Right atrium auricular region (tissue), 2 donors: ENCODE measurements at regions not wholly inside any gene's neighbourhood (a gene's known extent, or its start where the extent isn't known, plus 50 kb on each side); places are given as distances from the start of the nearest gene placed in this dataset.

Source experiments
- DNase-seq: peaks from one replicate; pipeline ENCODE4 v3.0.0-alpha.2; 2019; ENCODE audit warnings: low spot score
- H3K27ac ChIP-seq, 2 donors: fragments of 200-600 bp; sonication (generic); 1 replicate in 1 of 2; 2 replicates in 1 of 2; pipeline ENCODE4 v1.5.1; 2016 to 2019
- H3K27me3 ChIP-seq, 2 donors: fragments of 200-600 bp; sonication (generic); one replicate each; pipeline versions ENCODE4 v1.5.1 to v1.6.0; 2017 to 2019
- H3K36me3 ChIP-seq: fragments of 200-600 bp; sonication (generic); one replicate; pipeline ENCODE4 v1.5.1; 2016
- H3K4me1 ChIP-seq, 2 donors: fragments of 200-600 bp; sonication (generic); one replicate each; pipeline versions ENCODE4 v1.5.1 to v1.6.0; 2017 to 2019
- H3K4me3 ChIP-seq, 2 donors: fragments of 200-600 bp; sonication (generic); 1 replicate in 1 of 2; 2 replicates in 1 of 2; pipeline ENCODE4 v1.5.1; 2017 to 2019; ENCODE audit warnings: mild to moderate bottlenecking in 1 of 2, moderate library complexity in 1 of 2
- H3K9me3 ChIP-seq, 2 donors: fragments of 200-600 bp; sonication (generic); one replicate each; pipeline ENCODE4 v1.5.1; 2019
- CTCF ChIP-seq, 2 donors: fragments of 200-600 bp; sonication (generic); IDR thresholded peaks; one replicate each; pipeline ENCODE4 v1.5.1; 2019; ENCODE audit warnings: antibody characterized with exemption in 2 of 2

DNA sequence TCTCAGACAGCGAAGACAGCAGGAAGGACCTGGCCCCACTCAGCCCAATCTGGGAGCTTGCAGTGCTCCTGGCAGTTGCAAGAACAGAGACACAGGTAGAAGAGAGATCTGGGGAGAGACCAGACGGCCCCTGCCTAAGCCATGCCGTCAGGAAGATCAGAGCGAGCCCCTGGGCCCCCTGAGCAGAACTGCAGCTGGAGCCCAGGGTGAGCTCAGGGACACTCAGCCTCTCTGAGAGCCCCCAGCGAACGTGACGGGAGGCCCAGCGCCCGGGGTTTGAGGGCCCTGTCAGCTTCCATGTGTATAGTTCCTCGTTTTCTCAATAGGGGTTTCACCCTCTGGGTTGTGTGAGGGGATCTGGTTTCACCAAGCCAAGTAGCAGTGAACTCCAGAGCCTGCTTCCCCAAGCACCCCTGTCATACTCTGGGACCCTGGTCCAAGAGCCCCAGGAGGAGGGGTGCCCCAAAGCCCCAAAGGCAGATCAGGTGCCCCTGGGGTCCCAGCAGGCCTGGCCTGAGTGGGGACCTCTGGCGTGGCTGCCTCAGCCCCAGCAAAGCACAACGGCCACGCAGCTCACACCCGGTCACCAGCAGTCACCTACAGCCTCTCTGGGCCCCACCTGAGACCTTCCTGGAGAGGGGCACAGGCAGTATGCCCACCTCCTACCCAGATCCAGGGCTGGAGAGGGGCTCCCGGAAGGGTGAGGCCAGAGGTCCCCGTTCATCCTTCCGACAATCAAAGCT lies 431.3 kb upstream of the MYT1L start:
- H3K27me3 ChIP-seq: no peaks in the 10 kb centered on the region
- no peak for TF ChIP-seq CTCF (IDR thresholded peaks at IDR 0.05)
- no peaks in the 10 kb centered on the region for H3K36me3 ChIP-seq
- no peak overlapping the region for H3K4me3 ChIP-seq
- no peak for DNase-seq
- H3K9me3 ChIP-seq: peaks cover 0 to 12% of the 10 kb centered on the region in 2 donors
- no peaks in the 10 kb centered on the region for H3K4me1 ChIP-seq
- H3K27ac ChIP-seq: no peak overlapping the region

GRCh38 chr2:2758793-2759367 lies 427.8 kb upstream of the MYT1L start:
- Histone ChIP-seq H3K4me1 (no peaks in the 10 kb centered on the region), H3K36me3 (no peaks in the 10 kb centered on the region), H3K4me3 (no peak overlapping the region), H3K27ac (no peak overlapping the region), H3K27me3 (no peaks in the 10 kb centered on the region), H3K9me3 (peaks cover 0 to 12% of the 10 kb centered on the region in 2 donors)
- no peak for DNase-seq
- no peak for TF ChIP-seq CTCF (IDR thresholded peaks at IDR 0.05)

- Histone ChIP-seq H3K27ac (no peak overlapping the region), H3K4me3 (no peak overlapping the region), H3K4me1 (no peaks in the 10 kb centered on the region), H3K36me3 (no peaks in the 10 kb centered on the region), H3K27me3 (no peaks in the 10 kb centered on the region), H3K9me3 (peaks cover 0 to 12% of the 10 kb centered on the region in 2 donors)
- DNase-seq: no peak
- TF ChIP-seq CTCF (IDR thresholded peaks at IDR 0.05): no peak
These were observed 426.7 kb upstream of the MYT1L start for GRCh38 chr2:2757764-2758163.

DNA sequence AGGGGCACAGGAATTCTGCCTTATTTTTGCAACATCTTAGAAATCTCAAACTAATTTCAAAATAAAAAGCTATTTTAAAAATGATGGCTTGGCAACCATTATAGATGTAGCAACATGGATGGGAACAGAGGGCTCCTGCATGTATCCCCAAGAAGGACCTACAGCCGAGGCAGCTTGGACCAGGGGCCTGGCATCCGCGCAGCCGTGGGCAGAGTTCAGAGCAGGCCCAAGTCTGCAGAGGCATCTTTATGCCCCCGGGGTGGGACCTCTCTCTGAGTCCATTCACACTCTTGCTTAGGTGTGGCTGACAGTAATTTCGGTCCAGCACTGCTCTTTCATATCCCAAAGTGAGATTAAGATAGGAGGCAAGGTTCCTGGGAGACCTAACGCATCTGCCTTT lies 425.8 kb upstream of the MYT1L start:
- no peak for TF ChIP-seq CTCF (IDR thresholded peaks at IDR 0.05)

DNA sequence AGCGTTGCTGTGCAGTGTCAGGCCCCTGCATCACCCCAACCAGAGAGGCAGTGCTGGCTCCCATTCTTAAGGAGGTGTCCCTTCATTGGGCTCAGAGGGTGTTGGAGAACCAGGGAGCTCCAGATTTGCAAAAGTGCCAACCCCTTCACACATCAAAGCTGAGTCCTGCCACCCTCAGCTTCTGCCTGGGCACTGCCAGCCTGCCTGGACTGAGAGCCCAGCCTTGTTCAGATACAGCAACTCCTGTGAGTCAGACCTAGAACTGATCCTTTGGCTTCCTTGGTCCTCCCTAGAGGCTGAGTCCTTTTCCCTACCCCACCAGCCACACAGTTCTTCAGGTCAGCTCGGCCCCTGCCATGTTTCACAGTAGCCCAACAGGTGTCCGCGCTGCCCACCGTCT lies 424.9 kb upstream of the MYT1L start:
- no peak for TF ChIP-seq CTCF (IDR thresholded peaks at IDR 0.05)
- Histone ChIP-seq H3K27me3 (no peaks in the 10 kb centered on the region), H3K27ac (no peak overlapping the region), H3K9me3 (peaks cover 0 to 10% of the 10 kb centered on the region in 2 donors), H3K4me1 (no peaks in the 10 kb centered on the region), H3K36me3 (no peaks in the 10 kb centered on the region), H3K4me3 (no peak overlapping the region)
- no peak for DNase-seq

More for the DNA sequence above, 425.8 kb upstream of the MYT1L start:
- no peaks in the 10 kb centered on the region for H3K36me3 ChIP-seq
- H3K27me3 ChIP-seq: no peaks in the 10 kb centered on the region
- H3K27ac ChIP-seq: no peak overlapping the region
- DNase-seq: no peak
- no peaks in the 10 kb centered on the region for H3K4me1 ChIP-seq
- H3K9me3 ChIP-seq: peaks cover 0 to 12% of the 10 kb centered on the region in 2 donors
- H3K4me3 ChIP-seq: no peak overlapping the region
